NCI-H2107 treated with DMSO at 0.1 percent for 48 hours (cell line): ENCODE measurements at regions not wholly inside any gene's neighbourhood (a gene's known extent, or its start where the extent isn't known, plus 50 kb on each side); places are given as distances from the start of the nearest gene placed in this dataset.

Experiments
- DNase-seq: peaks from one replicate; lab custom pipeline; 2025; ENCODE audit not compliant: unreplicated experiment; lab: John Stamatoyannopoulos, UW

DNA sequence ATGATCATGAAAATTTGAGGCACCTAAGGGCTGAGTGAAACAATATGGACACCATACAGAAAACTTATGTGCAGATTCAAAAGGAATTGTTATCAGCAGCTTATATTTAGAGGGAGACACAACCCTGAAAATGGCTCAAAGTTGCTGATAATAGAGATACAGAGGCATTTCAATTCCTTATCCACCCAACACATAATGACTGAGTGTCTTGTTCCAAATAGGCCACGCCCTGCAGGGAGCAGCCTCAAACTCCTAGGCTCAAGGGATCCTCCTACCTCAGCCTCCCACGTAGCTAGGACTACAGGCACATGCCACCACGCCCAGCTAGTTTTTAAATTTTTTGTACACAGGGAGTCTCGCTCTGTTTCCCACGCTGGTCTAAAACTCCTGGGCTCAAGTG, 79.0 kb downstream of the LBH start:
- DNase-seq = no peak

GRCh38 chr2:30310955-30311354, 79.6 kb downstream of the LBH start:
- DNase-seq = no peak

- no peak for DNase-seq
These were observed 80.4 kb downstream of the LBH start for GRCh38 chr2:30311711-30312110.

GRCh38 chr2:30312916-30313315, 81.6 kb downstream of the LBH start:
- no peak for DNase-seq

- DNase-seq = no peak
These were observed 83.6 kb downstream of the LBH start for GRCh38 chr2:30314981-30315380.

DNA sequence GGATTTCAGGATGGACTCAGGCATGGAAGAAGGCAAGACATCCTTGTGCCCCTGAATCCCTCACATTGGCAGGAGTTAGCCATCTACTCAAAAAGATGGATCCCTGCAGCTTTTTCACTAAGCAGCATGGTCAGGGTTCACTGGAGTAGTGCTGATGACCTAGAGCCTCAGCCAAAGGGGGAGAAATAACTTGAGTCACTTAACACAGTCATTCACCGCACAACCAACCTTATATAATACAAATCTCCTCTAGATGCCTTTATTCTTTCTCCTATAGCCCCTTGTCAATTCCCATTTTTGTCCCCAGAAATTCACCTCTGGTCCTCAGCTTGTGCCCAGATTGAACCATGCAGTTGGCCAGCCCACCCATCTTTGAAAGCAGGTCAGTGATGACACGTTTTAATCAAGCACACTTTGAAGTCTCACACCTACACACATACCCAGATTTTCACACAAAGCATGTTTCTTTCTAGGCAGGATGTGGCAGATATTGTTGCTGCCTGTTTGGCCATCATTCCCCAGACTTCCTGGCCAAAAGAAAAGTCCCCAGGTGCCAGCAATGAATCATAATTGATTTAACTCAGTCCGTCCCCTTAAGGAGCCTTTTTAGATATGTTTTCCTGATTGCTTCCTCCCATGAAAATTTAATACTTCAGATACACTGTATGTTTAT, 84.2 kb downstream of the LBH start:
- DNase-seq = no peak

- no peak for DNase-seq
These were observed 85.1 kb downstream of the LBH start for GRCh38 chr2:30316408-30316807.

DNA sequence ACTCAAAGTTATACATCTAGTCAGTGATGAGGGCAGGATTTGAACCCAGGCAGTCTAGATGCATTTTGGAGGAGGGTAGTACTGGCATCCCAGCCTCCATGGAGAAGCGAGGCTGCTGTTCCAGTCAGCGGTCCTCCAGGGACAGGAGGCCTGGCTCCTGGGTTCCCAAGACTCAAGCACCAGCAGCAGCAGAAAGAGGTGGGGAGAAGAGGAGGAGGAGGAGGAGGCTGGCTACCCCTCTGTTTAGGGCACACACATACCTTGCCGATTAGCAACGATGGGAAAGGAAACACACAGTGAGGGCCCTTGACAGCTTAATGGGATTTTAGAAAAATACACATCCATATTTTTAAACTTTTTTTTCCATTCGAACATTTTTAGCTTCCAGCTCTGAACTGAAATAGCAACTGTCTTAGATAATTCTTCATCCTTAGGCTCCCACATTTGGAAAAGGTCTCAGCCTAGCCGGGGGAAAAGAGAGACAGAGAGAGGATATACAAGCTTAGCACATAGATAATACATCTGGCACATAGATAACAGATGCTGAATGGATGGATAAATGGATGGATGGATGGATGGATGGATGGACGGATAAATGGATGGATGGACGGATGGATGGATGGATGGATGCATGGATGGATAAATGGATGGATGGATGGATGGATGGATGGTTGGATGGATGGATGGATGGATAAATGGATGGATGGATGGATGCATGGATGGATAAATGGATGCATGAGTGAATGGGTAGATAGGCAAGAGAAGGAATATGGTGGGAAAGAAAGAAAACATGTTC, 87.9 kb downstream of the LBH start:
- no peak for DNase-seq

DNA sequence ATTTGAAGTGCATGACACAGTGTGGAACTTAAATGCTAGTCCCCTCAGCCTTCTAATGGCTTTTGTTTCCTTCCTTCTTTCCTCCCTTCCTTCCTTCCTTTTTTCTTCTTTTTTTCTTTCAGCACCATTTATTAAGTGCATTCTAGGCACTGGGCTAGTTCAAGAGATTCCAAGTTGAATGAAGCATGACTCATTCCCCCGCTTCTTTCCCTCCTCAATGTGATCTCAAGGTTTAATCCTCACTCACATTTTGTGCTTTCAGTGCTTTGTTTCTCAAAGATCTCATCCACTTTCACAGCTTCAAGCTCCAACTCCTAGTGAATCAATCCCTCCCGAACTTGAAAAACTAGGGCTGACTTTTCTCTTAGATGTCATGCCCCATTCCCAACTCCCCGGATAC, 90.1 kb downstream of the LBH start:
- no peak for DNase-seq

GRCh38 chr2:30323499-30323898, 92.2 kb downstream of the LBH start:
- no peak for DNase-seq

DNA sequence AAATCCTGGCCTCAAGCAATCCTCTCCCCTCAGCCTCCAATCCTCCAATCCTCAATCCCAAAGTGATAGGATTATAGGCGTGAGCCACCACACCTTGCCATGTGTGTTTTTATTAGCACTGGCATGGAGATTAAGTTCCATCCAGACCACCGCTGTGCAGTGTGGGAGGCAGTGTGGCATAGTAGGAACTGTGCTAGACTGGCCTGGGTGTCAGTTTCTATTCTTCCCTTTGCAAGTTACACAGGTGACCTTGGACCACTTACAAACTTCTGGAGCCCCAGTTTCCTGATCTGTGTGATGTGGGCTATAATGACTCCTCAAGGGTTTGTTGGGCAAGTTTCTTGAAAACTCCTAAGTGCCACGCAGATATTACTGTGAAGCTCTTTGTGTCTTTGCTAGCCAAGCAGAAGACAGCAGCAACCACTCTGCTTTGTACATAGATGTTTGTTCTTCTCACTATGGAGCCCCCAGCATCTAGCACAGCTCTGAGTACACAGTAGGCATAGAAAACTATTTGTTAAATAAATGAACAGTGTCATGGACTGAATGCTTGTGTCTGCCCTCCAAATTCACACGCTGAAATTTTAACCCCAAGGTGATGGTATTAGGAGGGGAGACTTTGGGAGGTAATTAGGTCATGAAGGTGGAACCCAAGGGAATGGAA, 93.0 kb downstream of the LBH start:
- no peak for DNase-seq

GRCh38 chr2:30325600-30326328, 94.4 kb downstream of the LBH start:
- no peak for DNase-seq

DNA sequence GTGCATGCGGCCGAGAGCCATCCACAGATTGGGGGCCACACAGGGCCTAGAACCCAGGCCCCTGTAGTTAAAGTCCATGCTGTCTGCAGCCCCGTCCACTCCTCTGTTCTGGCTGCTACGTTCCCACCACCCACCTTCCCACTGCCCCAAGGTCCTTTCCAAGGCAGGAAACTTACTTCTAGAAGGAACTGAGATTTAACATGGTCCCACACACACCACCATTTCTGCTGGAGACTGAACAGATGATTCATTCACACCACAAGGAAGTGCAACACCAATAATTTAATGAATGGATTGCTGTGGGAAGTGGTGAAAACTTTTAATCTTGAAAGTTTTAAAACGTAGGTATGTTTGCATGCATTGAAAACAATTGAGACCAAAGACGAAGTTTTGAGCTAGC, 95.2 kb downstream of the LBH start:
- DNase-seq = no peak

GRCh38 chr2:30331038-30331437, 99.7 kb downstream of the LBH start:
- DNase-seq = no peak

DNA sequence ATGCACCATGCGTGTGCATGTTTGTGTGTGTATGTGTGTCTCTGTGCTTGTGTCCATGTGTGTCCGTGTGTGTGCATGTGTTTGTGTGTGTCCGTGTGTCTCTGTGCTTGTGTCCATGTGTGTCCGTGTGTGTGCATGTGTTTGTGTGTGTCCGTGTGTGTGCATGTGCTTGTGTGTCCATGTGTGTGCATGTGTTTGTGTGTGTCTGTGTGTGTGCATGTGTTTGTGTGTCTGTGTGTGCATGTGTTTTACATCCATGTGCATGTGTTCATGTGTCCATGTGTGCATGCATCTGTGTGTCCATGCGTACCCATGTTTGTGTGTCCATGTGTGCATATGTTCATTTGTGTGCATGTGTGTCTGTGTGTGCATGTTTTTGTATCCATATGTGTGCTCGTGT, 100.5 kb downstream of the LBH start:
- no peak for DNase-seq

DNA sequence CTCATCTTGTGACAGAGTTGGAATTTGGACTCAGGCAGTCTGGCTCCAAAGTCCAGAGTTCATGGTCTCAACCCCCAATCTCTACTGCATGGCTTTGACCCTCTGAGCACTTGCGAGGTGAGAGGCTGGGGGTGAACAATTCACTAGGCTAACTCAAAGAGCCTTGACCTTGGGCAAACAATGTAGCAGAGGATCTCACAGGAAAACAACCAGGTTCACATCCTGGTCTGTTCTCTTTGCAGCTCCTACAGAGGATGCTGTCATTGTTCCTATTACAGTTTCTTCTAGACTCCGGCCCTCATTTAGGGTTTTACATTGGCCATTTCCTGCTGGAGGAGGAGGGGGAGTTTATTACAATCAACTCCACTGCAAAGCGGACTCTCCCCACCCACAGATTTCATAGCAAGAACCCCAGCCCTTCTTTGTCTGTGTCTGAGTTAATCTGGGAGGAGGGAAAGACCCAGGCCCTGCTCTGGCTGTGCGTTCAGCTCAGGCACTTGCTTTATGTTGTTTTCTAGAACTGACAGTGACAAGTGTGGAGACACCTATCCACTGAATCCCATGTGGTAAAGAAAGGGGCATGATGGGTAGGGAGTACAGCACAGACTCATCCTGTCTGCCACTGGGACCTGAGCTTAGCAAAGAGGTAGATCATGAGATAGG, 101.6 kb downstream of the LBH start:
- DNase-seq = no peak

DNA sequence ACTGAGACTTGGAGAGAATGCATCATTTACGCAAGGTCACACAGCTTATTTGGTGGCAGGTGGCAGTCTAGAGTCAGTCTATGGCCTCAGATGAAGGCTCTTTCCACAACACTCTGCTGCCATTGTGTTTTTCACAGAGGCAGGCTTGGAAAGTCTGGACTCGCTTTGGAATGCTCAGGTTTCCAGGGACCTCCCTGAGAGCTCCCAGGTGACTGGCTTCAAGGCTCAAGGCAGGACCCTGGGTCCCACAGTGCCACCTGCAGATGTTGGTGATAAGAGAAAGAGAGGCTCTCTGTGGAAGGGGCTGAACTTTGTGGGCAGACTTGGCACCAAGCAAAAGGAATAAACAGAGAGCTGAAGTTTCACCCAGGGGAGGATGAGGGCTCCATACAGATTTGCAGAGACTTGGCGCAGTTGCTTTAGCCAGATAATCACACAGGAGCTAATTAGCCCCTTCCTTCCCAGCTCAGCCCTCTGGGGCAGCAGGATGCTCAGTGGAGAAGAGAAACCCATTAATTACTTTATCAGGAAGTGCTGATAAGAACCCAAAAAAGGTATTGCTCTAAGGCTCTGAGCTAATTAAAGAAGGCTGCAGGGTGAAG, 103.5 kb downstream of the LBH start:
- peak; percentile 49 for DNase-seq

DNA sequence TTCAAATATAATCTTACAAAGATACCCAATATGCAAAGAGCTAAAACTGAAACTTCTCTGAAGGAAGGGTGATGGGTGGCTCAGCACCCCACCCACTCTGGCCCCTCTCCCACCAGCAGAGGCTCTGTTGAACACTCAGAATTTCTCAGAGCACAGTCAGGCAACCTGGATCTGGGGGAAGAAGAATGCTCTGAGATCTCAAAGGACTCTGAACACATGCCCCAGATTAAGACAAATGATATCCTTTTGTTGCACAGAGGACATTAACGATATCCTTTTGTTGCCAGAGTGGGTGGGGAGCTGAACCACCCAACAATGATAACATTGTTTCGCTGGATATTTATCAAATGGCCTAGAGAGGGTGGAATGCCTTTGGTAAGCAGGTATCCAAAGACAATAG, 104.8 kb downstream of the LBH start:
- DNase-seq = no peak

DNA sequence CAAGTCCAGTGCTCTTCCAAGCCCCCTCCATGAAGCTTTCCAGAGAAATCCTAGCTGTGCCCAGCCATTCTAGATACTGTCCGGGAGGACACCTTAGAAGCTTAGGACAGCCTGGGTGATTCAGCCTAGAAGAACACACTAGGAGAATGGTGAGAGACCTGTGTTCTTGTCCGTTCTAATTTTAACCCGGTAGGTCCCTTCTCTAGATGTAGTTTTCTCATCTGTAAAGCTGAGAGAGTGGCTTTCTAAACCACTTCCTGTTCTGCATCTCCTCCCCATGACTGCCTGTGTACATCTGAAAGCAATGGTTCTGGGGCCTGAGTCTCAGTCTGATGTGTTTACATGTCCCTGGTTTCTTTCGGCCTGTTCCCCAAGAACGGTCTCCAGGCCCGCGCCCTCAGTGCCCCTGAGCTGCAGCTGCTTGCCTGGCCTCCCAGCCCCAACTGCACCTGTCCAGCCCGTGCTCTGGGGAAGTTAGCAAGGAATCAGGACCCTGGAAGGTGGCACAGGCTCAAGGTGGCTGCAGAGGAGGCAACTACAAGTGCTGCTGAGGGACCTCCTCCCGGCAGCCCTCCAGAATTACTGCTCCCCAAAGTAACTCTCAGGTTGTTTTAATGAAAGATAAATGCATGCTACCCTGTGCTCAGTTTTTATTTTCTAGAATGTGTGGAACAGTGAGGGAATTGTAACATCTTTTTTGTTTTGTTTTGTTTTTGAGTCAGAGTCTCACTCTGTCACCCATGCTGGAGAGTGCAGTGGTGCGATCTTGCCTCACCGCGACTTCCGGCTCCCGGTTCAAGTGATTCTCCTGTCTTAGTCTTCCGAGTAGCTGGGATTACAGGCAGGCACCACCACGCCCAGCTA, 105.9 kb downstream of the LBH start:
- no peak for DNase-seq

- DNase-seq = no peak
These were observed 107.1 kb downstream of the LBH start for GRCh38 chr2:30338475-30338874.
